LNCaP clone FGC (cell line): ENCODE measurements at regions not wholly inside any gene's neighbourhood (a gene's known extent, or its start where the extent isn't known, plus 50 kb on each side); places are given as distances from the start of the nearest gene placed in this dataset.
A peak's percentile ranks its signal among the peaks of the same experiment; 100 is the strongest.

Source experiments
- DNase-seq: peaks from one replicate; pipeline ENCODE4 v3.0.0-alpha.2; 2011; ENCODE audit warnings: low read depth
- H3K4me3 ChIP-seq: 2 replicates; pipeline ENCODE4 v1.5.1; 2011; ENCODE audit warnings: mild to moderate bottlenecking, low read depth, low read length, control low read depth
- TF ChIP-seq, protein P1 (sequence below): IDR thresholded peaks from 2 replicates; pipeline ENCODE4 v1.5.1; 2012; ENCODE audit warnings: mild to moderate bottlenecking; ENCODE audit not compliant: control insufficient read depth, insufficient read depth; ENCODE audit errors: extremely low read depth

DNA sequence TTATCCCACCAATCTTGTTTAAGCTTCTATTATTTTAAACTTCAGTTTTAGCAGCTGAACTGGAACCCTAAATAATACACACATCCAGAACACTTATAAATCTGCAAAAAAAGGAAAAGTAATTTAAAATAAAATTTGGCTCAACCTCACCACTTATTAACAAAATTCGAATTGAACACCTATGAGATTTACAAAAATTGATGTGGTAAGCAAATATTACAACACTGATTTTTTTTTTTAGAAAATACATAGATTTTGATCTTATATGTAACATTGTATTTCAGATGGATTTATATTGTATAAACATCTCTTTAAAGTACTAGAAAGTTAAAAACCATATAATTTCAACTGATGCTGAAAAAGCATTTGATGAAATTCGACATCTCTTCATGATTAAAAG is 81.3 kb upstream of the DYNAP start:
- TF ChIP-seq, protein P1, sequence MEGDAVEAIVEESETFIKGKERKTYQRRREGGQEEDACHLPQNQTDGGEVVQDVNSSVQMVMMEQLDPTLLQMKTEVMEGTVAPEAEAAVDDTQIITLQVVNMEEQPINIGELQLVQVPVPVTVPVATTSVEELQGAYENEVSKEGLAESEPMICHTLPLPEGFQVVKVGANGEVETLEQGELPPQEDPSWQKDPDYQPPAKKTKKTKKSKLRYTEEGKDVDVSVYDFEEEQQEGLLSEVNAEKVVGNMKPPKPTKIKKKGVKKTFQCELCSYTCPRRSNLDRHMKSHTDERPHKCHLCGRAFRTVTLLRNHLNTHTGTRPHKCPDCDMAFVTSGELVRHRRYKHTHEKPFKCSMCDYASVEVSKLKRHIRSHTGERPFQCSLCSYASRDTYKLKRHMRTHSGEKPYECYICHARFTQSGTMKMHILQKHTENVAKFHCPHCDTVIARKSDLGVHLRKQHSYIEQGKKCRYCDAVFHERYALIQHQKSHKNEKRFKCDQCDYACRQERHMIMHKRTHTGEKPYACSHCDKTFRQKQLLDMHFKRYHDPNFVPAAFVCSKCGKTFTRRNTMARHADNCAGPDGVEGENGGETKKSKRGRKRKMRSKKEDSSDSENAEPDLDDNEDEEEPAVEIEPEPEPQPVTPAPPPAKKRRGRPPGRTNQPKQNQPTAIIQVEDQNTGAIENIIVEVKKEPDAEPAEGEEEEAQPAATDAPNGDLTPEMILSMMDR = no peak

GRCh38 chr18:54515149-54515548 is 75.9 kb upstream of the DYNAP start:
- H3K4me3 ChIP-seq = peak overlapping the region; percentile 12; the same call in 1 of the 2 replicates
- no peak for DNase-seq
- TF ChIP-seq, protein P1 = no peak

More for the DNA sequence above, 81.3 kb upstream of the DYNAP start:
- H3K4me3 ChIP-seq = no peak overlapping the region
- no peak for DNase-seq

GRCh38 chr18:54517521-54517920 is 73.5 kb upstream of the DYNAP start:
- H3K4me3 ChIP-seq = no peak overlapping the region
- TF ChIP-seq, protein P1 = no peak
- DNase-seq = no peak

DNA sequence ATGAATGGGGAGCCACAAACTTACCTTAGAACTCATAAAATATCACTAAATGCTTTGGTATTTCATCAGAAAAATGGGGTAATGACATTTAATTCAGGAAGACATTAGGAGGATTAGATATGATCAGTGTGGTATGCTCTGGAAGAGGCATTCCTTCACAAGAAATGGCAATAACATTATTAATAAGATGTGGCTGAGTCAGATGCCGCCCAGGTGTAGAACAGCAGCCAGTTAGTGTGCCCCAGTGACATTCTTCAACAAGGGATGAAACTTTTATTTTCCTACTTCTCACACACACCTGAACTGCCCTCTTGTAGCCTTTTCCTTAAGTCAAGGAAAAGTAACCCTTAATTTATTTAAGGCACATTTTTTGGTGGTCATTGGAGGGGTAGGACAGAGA is 69.2 kb upstream of the DYNAP start:
- H3K4me3 ChIP-seq = no peak overlapping the region
- TF ChIP-seq, protein P1 = no peak
- DNase-seq = no peak

DNA sequence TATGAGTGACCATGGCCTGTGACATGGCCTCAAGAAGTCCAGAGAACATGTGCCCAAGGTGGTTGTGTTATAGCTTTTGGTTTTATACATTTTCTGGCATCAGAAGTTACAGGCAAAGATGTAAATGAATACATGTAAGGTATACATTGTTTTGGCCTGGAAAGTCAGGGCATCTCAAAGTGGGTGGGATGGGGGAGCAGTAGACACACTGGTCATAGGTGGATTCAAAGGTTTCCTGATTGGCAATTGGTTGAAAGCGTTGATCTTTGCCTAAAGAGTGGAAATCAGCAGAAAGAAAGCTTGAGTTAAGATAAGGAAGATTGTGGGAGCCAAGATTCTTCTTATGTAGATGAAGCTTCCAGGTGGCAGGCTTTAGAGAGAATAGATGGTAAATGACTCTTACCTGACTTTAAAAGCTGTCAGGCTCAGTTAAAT is 62.1 kb upstream of the DYNAP start:
- TF ChIP-seq, protein P1 = no peak
- H3K4me3 ChIP-seq = no peak overlapping the region
- DNase-seq = no peak

DNA sequence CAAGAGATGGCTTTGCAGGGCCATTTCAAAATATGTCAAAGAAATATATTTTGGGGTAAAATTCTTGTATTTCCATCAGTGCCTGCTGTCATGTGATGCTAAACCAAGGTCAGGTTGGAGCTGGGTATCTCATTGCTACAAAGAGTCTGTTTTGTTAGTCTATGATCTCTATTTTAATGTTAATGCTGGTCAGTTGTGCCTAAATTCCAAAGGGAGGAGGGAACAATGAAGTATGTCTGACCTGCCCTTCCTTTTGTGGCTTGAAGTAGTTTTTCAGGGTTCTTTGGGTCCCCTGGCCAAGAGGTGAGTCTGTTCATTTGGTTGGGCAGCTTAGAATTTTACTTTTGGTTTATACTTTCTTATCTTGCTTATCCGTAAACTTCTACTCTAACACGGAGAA is 61.6 kb upstream of the DYNAP start:
- DNase-seq = no peak
- no peak overlapping the region for H3K4me3 ChIP-seq
- TF ChIP-seq, protein P1 = no peak

DNA sequence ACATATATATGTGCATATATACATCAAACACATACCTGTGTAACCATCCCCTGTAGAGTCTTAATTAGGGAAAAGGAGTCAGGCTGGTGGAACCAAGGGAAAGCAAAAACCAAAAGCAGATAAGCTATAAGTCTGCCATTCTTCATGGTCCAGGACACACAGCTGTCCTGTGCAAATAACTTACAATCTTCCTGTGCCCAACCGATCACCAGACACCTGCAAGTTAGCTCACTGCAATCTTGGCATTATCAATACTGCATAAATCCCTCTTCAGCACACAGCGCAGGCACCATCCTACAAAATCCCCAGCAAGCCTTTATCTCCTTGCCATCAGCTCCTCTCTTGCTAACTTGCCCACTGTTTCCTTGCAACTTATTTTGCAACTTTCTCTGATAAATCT is 60.8 kb upstream of the DYNAP start:
- DNase-seq = no peak
- no peak overlapping the region for H3K4me3 ChIP-seq
- TF ChIP-seq, protein P1 = no peak
